ENCODE measurements at regions not wholly inside any gene's neighbourhood (a gene's known extent, or its start where the extent isn't known, plus 50 kb on each side); places are given as distances from the start of the nearest gene placed in this dataset.
"Not testable (repeated sequence)": the region's sequence is repeated elsewhere in the genome, so short reads cannot be mapped to it uniquely, and the experiment has no call there.

- Histone ChIP-seq H3K27me3 (no peaks in the 10 kb centered on the region), H3K4me1 (no peaks in the 10 kb centered on the region), H3K9me3 (no peaks in the 10 kb centered on the region), H3K36me3 (replicated peaks in 1 of 2; ENCODE audit: insufficient read depth in 1 of 2, low read depth in 2 of 2) (no peaks in the 10 kb centered on the region), H3K27ac (no peak overlapping the region), H3K4me3 (no peak overlapping the region)
- no peak for TF ChIP-seq CTCF (IDR thresholded peaks at IDR 0.05)
- no peak for TF ChIP-seq POLR2A (IDR thresholded peaks at IDR 0.05)
- DNase-seq: no peak
- ATAC-seq: no peak
- intact Hi-C loops (cut with DNase I): no loop called here
These were observed 929.9 kb upstream of the FANCL start for GRCh38 chr2:59171019-59171418.

- no peak for ATAC-seq
- intact Hi-C loops (cut with DNase I): no loop called here
- WGBS, 2 donors: 93 to 97% methylated on average over 4 of the region's 4 CpGs
- Histone ChIP-seq H3K27ac (no peak overlapping the region), H3K9me3 (no peaks in the 10 kb centered on the region), H3K27me3 (no peaks in the 10 kb centered on the region), H3K4me3 (no peak overlapping the region), H3K4me1 (no peaks in the 10 kb centered on the region), H3K36me3 (replicated peaks in 1 of 2; ENCODE audit: insufficient read depth in 1 of 2, low read depth in 2 of 2) (no peaks in the 10 kb centered on the region)
- TF ChIP-seq POLR2A (IDR thresholded peaks at IDR 0.05): no peak
- no peak for TF ChIP-seq CTCF (IDR thresholded peaks at IDR 0.05)
- no peak for DNase-seq
These were observed 927.6 kb upstream of the FANCL start for GRCh38 chr2:59168766-59169165.

- intact Hi-C loops (cut with DNase I): no loop called here
- Histone ChIP-seq H3K4me3 (no peak overlapping the region), H3K36me3 (replicated peaks in 1 of 2; ENCODE audit: insufficient read depth in 1 of 2, low read depth in 2 of 2) (no peaks in the 10 kb centered on the region), H3K27me3 (no peaks in the 10 kb centered on the region), H3K27ac (no peak overlapping the region), H3K9me3 (no peaks in the 10 kb centered on the region), H3K4me1 (no peaks in the 10 kb centered on the region)
- ATAC-seq: no peak
- WGBS, 2 donors: 11 to 23% methylated on average over 2 of the region's 2 CpGs
- DNase-seq: peak in 1 of 4 donors; percentile 5
- TF ChIP-seq POLR2A (IDR thresholded peaks at IDR 0.05) (no peak), CTCF (IDR thresholded peaks at IDR 0.05) (no peak)
These were observed 926.4 kb upstream of the FANCL start for GRCh38 chr2:59167514-59167913.

- H3K36me3 ChIP-seq (replicated peaks in 1 of 2; ENCODE audit: insufficient read depth in 1 of 2, low read depth in 2 of 2); intact Hi-C loops (cut with DNase I); H3K4me3 ChIP-seq; DNase-seq; ATAC-seq; H3K4me1 ChIP-seq; H3K27me3 ChIP-seq; H3K9me3 ChIP-seq; H3K27ac ChIP-seq: not testable (repeated sequence)
- WGBS, 2 donors: 40 to 41% methylated on average over 1 of the region's 1 CpG
These were observed 916.8 kb upstream of the FANCL start for GRCh38 chr2:59157908-59158307.

- Histone ChIP-seq H3K4me1 (no peaks in the 10 kb centered on the region), H3K4me3 (no peak overlapping the region), H3K27ac (no peak overlapping the region), H3K36me3 (replicated peaks in 1 of 2; ENCODE audit: insufficient read depth in 1 of 2, low read depth in 2 of 2) (no peaks in the 10 kb centered on the region), H3K27me3 (no peaks in the 10 kb centered on the region), H3K9me3 (no peaks in the 10 kb centered on the region)
- ATAC-seq (no peak), DNase-seq (no peak)
- WGBS, 2 donors: 81 to 89% methylated on average over 3 of the region's 3 CpGs
- TF ChIP-seq POLR2A (IDR thresholded peaks at IDR 0.05) (no peak), CTCF (IDR thresholded peaks at IDR 0.05) (no peak)
- intact Hi-C loops (cut with DNase I): no loop called here
These were observed 910.7 kb upstream of the FANCL start for GRCh38 chr2:59151805-59152204.
